ENCODE measurements at regions not wholly inside any gene's neighbourhood (a gene's known extent, or its start where the extent isn't known, plus 50 kb on each side); places are given as distances from the start of the nearest gene placed in this dataset.

DNA sequence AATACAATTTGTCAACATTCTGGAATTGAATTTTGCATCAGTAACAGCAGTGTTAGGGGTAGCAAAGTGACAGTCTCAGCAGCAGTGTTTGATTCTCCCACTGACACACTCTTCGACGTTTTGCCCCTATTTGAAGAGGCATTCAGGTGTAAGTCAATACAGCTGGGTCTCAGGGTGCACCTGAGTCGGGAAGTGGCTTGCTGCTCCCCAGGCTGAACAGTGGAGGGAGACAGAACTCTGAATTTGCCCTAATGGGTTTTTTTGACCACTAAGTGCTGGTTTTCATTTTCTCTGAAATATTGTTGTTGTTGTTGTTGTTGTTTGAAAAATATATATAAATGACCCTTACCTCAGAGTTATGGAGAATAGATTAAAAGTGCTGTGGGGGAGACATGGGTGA is 223.2 kb downstream of the TLR4 start:
- TF ChIP-seq, protein P1, sequence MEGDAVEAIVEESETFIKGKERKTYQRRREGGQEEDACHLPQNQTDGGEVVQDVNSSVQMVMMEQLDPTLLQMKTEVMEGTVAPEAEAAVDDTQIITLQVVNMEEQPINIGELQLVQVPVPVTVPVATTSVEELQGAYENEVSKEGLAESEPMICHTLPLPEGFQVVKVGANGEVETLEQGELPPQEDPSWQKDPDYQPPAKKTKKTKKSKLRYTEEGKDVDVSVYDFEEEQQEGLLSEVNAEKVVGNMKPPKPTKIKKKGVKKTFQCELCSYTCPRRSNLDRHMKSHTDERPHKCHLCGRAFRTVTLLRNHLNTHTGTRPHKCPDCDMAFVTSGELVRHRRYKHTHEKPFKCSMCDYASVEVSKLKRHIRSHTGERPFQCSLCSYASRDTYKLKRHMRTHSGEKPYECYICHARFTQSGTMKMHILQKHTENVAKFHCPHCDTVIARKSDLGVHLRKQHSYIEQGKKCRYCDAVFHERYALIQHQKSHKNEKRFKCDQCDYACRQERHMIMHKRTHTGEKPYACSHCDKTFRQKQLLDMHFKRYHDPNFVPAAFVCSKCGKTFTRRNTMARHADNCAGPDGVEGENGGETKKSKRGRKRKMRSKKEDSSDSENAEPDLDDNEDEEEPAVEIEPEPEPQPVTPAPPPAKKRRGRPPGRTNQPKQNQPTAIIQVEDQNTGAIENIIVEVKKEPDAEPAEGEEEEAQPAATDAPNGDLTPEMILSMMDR (IDR thresholded peaks at IDR 0.05): no peak
- no peak for TF ChIP-seq POLR2AphosphoS5 (IDR thresholded peaks at IDR 0.05)
- TF ChIP-seq POLR2A (IDR thresholded peaks at IDR 0.05): no peak
